WI38 (cell line): ENCODE measurements at regions not wholly inside any gene's neighbourhood (a gene's known extent, or its start where the extent isn't known, plus 50 kb on each side); places are given as distances from the start of the nearest gene placed in this dataset.

Experiments used
- H3K4me3 ChIP-seq: 2 replicates; pipeline ENCODE4 v1.5.1; 2011; ENCODE audit warnings: low read depth, mild to moderate bottlenecking, control low read depth, low read length
- CTCF ChIP-seq: IDR thresholded peaks from 2 replicates; pipeline ENCODE4 v1.5.1; 2012; ENCODE audit warnings: low read depth, mild to moderate bottlenecking, control low read depth, low read length

- TF ChIP-seq CTCF, result no peak
- no peak overlapping the region for H3K4me3 ChIP-seq
Measured at GRCh38 chr4:122034619-122035018, 82.8 kb upstream of the TRPC3 start.

- no peak for TF ChIP-seq CTCF
- H3K4me3 ChIP-seq, result no peak overlapping the region
Measured at GRCh38 chr4:122027203-122027602, 75.3 kb upstream of the TRPC3 start.

- TF ChIP-seq CTCF, result no peak
- no peak overlapping the region for H3K4me3 ChIP-seq
Measured at GRCh38 chr4:122017296-122017695, 65.4 kb upstream of the TRPC3 start.

GRCh38 chr4:122015203-122015602 is 63.3 kb upstream of the TRPC3 start:
- H3K4me3 ChIP-seq, result no peak overlapping the region
- TF ChIP-seq CTCF, result no peak

- TF ChIP-seq CTCF, result no peak
Measured at GRCh38 chr4:122012735-122013134, 60.9 kb upstream of the TRPC3 start.

GRCh38 chr4:122010610-122011009 is 58.8 kb upstream of the TRPC3 start:
- H3K4me3 ChIP-seq, result no peak overlapping the region
- TF ChIP-seq CTCF, result no peak

More at GRCh38 chr4:122012735-122013134, 60.9 kb upstream of the TRPC3 start:
- no peak overlapping the region for H3K4me3 ChIP-seq

- TF ChIP-seq CTCF, result no peak
- H3K4me3 ChIP-seq, result no peak overlapping the region
Measured at GRCh38 chr4:122009524-122009923, 57.7 kb upstream of the TRPC3 start.
